Kidney (tissue), 13 donors: ENCODE measurements at regions not wholly inside any gene's neighbourhood (a gene's known extent, or its start where the extent isn't known, plus 50 kb on each side); places are given as distances from the start of the nearest gene placed in this dataset.

Source experiments
- DNase-seq, 5 donors: peaks; one replicate each; pipeline ENCODE4 v3.0.0-alpha.2; 2013 to 2020
- FAIRE-seq: peaks from 2 replicates; lab custom pipeline; 2012; peaks lifted over from hg19 to GRCh38; lab: Jason Lieb, UNC
- H3K27ac ChIP-seq, 2 donors: one replicate each; pipeline ENCODE4 v1.7.0; 2013; ENCODE audit warnings: low read depth in 2 of 2, low read length in 2 of 2, inconsistent platforms in 1 of 2
- H3K27me3 ChIP-seq: one replicate; pipeline ENCODE4 v1.7.1; 2013; ENCODE audit warnings: low read length, inconsistent platforms; ENCODE audit not compliant: control insufficient read depth, insufficient read depth
- H3K36me3 ChIP-seq, 3 donors: one replicate each; pipeline versions ENCODE4 v1.7.0 to v1.7.1; 2013; ENCODE audit warnings: low read length in 3 of 3, control low read depth in 1 of 3, inconsistent platforms in 1 of 3; ENCODE audit not compliant: insufficient read depth in 3 of 3, control insufficient read depth in 2 of 3
- H3K4me1 ChIP-seq, 3 donors: one replicate each; pipeline versions ENCODE4 v1.7.0 to v1.7.1; 2013; ENCODE audit warnings: low read length in 3 of 3, inconsistent platforms in 1 of 3, low read depth in 1 of 3; ENCODE audit not compliant: control insufficient read depth in 2 of 3, insufficient read depth in 2 of 3
- H3K4me3 ChIP-seq, 3 donors: one replicate each; pipeline versions ENCODE4 v1.7.0 to v1.8.1; 2013; ENCODE audit warnings: low read length in 3 of 3, control low read depth in 1 of 3, inconsistent platforms in 1 of 3
- H3K9ac ChIP-seq, 3 donors: one replicate each; pipeline versions ENCODE4 v1.7.0 to v1.7.1; 2013; ENCODE audit warnings: low read length in 3 of 3, control low read depth in 1 of 3, inconsistent platforms in 1 of 3
- H3K9me3 ChIP-seq, 3 donors: one replicate each; pipeline versions ENCODE4 v1.7.0 to v1.7.1; 2013; ENCODE audit warnings: low read length in 3 of 3, control low read depth in 1 of 3, inconsistent platforms in 1 of 3; ENCODE audit not compliant: control insufficient read depth in 2 of 3, insufficient read depth in 1 of 3
- intact Hi-C: fragments of 100-400 bp; cut with DNase I; formaldehyde crosslinking; loops from one replicate; pipeline ENCODE4 v1.11.1; 2022
- TF ChIP-seq, protein P1 (sequence below): IDR thresholded peaks from 3 replicates; pipeline ENCODE4 v1.5.1; 2012; ENCODE audit warnings: mild to moderate bottlenecking, moderate library complexity, borderline replicate concordance; ENCODE audit not compliant: insufficient read depth; ENCODE audit errors: extremely low read depth
- donor health status: control.
- donor health status: control.
- donor health status: control.
- donor health status: control.
- donor health status: control.
- donor health status: DM: yes; HTN: yes; CAD: no.
- donor health status: Normal renal cell carcinoma (clear cell type).

DNA sequence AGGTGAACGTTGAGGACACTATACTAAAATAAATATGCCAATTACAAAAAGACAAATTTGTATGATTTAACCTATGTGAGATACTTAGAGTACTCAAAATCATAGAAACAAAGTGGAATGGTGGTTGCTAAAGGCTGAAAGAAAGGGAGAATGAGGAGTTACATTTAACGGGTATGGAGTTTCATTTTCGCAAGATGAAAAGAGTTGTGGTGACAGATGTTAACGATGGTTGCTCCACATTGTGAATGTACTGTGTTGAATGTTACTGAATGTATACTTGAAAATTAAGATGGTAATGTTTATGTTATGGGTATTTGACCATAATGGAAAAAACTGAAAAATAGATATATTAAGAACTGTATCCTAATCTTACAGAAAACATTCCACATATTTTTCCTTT lies 51.3 kb upstream of the MOCS2 start:
- no peaks in the 10 kb centered on the region for H3K36me3 ChIP-seq
- H3K4me3 ChIP-seq: no peak overlapping the region
- DNase-seq (no peak), FAIRE-seq (no peak)
- TF ChIP-seq, protein P1, sequence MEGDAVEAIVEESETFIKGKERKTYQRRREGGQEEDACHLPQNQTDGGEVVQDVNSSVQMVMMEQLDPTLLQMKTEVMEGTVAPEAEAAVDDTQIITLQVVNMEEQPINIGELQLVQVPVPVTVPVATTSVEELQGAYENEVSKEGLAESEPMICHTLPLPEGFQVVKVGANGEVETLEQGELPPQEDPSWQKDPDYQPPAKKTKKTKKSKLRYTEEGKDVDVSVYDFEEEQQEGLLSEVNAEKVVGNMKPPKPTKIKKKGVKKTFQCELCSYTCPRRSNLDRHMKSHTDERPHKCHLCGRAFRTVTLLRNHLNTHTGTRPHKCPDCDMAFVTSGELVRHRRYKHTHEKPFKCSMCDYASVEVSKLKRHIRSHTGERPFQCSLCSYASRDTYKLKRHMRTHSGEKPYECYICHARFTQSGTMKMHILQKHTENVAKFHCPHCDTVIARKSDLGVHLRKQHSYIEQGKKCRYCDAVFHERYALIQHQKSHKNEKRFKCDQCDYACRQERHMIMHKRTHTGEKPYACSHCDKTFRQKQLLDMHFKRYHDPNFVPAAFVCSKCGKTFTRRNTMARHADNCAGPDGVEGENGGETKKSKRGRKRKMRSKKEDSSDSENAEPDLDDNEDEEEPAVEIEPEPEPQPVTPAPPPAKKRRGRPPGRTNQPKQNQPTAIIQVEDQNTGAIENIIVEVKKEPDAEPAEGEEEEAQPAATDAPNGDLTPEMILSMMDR: no peak
- no peak overlapping the region for H3K27ac ChIP-seq
- H3K27me3 ChIP-seq: no peaks in the 10 kb centered on the region
- no peaks in the 10 kb centered on the region for H3K9me3 ChIP-seq
- intact Hi-C loops: no loop called here
- H3K9ac ChIP-seq: no peak overlapping the region
- H3K4me1 ChIP-seq: peaks cover 0 to 7% (median 3%) of the 10 kb centered on the region in 3 donors

DNA sequence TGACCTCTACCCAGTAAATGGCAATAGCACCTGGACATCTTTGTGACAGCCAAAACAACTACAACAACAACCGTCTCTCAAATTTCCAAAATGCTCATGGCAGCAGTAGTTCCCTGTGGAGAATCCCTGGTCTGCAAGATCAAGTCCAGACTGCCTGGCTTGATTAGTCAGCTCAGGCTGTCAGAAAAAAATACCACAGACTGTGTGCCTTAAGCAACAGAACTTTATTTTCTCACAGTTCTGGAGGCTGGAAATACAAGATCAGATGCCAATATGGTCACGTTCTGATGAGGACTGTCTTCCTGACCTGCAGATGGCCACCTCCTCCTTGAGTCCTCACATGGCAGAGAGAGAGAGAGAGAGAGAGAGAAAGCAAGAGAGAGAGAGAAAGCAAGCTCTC lies 52.3 kb upstream of the MOCS2 start:
- DNase-seq (no peak), FAIRE-seq (no peak)
- H3K9me3 ChIP-seq: no peaks in the 10 kb centered on the region
- no peak overlapping the region for H3K27ac ChIP-seq
- intact Hi-C loops: no loop called here
- no peak overlapping the region for H3K4me3 ChIP-seq
- TF ChIP-seq, protein P1: no peak
- H3K4me1 ChIP-seq: peaks cover 0 to 7% (median 3%) of the 10 kb centered on the region in 3 donors
- H3K27me3 ChIP-seq: no peaks in the 10 kb centered on the region
- H3K9ac ChIP-seq: no peak overlapping the region
- no peaks in the 10 kb centered on the region for H3K36me3 ChIP-seq

DNA sequence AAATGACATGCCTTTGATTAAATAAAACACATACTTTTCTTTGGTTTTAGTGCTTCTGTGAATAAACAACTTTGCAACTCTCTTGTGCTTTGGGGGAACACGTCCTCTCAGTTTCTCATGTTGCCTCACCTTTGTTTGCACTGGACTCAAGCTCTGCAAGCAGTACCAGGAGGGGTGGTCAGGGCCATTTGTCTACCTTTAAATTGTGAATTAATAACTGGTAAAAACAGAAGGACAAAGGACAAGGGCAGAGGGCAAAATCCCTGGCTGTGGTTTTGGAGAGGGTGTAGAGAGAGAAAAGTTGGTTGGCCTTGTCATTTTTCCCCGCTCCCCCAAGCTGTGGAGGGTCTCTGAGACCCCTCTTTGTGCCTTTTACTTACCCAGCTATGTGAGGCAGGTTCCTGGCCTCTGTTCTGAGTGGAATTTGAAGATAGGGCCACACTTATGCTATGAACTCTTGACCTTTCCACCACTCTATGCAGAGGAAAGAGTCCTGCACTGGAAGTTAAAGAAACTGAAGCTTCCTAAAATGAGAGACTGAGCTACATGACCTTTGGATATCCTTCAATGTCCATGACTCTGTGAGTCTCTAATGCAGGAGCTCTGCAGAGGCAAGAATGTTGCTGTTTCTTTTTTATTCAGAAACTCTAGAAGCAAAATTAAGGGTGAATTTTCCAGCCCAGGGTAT lies 55.1 kb upstream of the MOCS2 start:
- TF ChIP-seq, protein P1: no peak
- Histone ChIP-seq H3K9ac (no peak overlapping the region), H3K4me1 (peaks cover 0 to 7% (median 3%) of the 10 kb centered on the region in 3 donors), H3K36me3 (no peaks in the 10 kb centered on the region), H3K4me3 (no peak overlapping the region), H3K27ac (no peak overlapping the region), H3K9me3 (no peaks in the 10 kb centered on the region), H3K27me3 (no peaks in the 10 kb centered on the region)
- DNase-seq (no peak), FAIRE-seq (no peak)
- intact Hi-C loops: no loop called here
